GM08714 (cell line): ENCODE measurements at regions not wholly inside any gene's neighbourhood (a gene's known extent, or its start where the extent isn't known, plus 50 kb on each side); places are given as distances from the start of the nearest gene placed in this dataset.
"Not testable (repeated sequence)": the region's sequence is repeated elsewhere in the genome, so short reads cannot be mapped to it uniquely, and the experiment has no call there.

ENCODE experiments used
- H3K4me3 ChIP-seq: fragments of 200-500 bp; sonication (Bioruptor generic); 2 replicates; pipeline ENCODE4 v1.5.1; 2014; ENCODE audit warnings: mild to moderate bottlenecking, low read length, inconsistent platforms
- ZNF274 ChIP-seq: IDR thresholded peaks from 2 replicates; pipeline ENCODE4 v1.6.1; 2012; ENCODE audit warnings: mild to moderate bottlenecking, low read depth, low read length

DNA sequence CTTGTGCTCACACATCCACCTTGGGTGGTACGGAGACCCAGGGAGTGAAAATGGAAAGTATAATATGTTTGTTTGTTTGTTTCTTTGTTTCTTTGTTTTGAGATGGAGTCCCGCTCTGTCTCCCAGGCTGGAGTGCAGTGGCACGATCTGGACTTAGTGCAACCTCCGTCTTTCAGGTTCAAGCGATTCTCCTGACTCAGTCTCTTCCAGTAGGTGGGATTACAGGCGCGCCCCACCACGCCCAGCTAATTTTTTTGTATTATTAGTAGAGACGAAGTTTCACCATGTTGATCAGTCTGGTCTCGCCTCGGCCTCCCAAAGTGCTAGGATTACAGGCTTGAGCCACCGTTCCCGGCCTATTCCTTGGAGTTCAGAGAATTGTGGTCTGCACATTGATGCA lies 115.4 kb downstream of the TRIM27 start:
- TF ChIP-seq ZNF274 = no peak
- no peak overlapping the region for H3K4me3 ChIP-seq

DNA sequence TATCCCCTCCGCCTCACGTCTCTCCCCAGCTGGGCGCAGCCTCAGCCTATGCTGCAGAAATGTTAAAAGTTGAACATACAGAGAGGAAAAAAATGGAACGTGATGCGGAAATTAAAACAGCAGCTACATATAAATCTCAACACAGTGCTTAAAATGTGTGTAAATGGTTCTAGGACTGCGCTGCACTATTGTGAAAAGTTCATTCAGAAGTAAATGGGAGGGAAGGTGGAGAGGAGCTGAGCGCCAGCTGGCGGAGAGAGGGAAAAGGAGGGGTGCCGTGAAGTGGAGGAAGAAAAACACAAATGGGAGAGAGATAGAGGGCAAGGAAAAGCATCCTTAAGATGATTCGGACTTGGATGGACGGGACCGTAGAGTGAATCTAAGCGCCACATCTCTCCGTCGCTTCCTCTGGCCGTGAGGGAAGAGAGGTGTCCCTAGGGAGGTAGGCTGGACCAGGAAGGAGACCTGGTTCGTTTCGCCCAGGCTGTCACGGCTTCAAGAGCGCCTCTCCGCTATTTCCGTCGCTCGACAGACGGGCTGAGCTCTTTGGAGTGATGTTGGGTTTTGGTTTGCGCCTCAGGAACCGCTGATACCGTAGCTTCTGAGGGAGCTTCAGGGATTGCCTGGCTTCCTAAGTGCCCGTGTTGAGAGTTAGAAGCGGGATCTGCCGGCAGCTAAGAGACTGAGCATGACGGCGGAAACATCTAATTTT lies 113.7 kb downstream of the TRIM27 start:
- H3K4me3 ChIP-seq = peak overlapping the region; percentile 37
- TF ChIP-seq ZNF274 = no peak

DNA sequence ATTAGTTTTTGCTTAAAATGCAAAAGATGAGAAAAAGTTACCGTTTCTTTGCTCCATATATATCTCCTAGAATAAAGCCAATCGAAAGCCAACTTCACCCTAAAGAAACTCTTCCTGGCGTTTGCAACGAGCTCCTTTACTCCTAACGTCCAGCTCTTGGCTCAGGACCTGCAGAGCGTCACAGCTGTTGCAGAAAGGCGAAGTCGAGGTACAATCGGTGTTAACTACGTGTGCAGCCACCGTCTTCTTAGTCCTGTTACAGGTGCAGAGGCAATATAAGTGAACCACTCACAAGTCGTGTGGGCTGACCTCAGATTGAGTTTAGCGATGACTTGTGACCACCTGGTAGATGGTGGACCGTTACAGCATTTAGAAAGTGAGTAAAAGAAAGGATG lies 113.1 kb downstream of the TRIM27 start:
- H3K4me3 ChIP-seq = peak overlapping the region; percentile 37
- no peak for TF ChIP-seq ZNF274

DNA sequence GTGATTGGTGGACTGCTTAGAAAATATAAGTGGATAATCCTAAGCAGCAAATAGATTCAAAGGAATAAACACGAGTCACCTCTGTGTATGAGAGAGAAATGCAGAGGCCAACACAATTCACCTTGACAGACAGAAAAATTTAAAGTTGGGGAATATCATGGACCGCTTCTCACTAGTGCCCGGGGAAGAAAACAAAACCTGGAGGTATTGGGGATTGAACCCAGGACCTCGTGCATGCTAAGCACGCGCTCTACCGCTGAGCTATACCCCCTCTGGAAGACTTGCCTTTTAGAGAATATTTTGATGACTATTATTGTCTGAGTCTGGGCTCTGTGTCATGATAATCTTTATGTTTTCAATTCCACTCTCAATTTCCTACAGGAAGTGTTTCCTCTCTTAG lies 111.9 kb downstream of the TRIM27 start:
- no peak overlapping the region for H3K4me3 ChIP-seq
- TF ChIP-seq ZNF274 = no peak

DNA sequence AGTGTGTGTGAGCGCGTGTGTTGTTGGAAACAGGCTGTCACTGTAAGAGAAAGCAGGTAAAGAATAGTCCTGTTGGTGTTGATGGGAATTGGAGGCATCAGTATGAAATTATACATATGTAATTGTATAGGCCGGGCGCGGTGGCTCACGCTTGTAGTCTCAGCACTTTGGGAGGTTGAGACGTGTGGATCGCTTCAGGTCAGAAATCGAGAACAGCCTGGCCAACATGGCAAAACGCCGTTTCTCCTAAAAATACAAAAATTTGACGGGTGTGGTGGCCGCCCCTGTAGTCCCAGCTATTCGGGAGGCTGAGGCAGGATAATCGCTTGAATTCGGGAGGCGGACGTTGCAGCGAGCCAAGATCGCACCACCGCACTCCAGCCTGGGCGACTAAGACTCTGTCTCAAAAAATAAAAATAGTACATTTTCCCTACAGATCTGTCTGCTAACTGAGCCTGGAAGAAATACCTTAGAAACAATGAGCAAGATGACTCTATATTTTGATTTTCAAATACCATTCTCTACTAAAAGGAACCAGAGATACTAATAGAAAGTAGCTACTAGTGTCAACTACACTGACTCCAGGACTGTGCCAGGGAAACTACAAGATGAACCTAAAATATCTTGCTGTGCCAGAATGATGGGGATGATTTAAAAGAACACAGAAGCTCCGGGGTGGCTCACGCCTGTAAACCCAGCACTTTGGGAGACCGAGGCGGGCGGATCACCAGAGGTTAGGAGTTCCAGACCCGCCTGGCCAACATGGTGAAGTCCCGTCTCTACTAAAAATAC lies 110.8 kb downstream of the TRIM27 start:
- TF ChIP-seq ZNF274 = no peak
- H3K4me3 ChIP-seq = no peak overlapping the region

DNA sequence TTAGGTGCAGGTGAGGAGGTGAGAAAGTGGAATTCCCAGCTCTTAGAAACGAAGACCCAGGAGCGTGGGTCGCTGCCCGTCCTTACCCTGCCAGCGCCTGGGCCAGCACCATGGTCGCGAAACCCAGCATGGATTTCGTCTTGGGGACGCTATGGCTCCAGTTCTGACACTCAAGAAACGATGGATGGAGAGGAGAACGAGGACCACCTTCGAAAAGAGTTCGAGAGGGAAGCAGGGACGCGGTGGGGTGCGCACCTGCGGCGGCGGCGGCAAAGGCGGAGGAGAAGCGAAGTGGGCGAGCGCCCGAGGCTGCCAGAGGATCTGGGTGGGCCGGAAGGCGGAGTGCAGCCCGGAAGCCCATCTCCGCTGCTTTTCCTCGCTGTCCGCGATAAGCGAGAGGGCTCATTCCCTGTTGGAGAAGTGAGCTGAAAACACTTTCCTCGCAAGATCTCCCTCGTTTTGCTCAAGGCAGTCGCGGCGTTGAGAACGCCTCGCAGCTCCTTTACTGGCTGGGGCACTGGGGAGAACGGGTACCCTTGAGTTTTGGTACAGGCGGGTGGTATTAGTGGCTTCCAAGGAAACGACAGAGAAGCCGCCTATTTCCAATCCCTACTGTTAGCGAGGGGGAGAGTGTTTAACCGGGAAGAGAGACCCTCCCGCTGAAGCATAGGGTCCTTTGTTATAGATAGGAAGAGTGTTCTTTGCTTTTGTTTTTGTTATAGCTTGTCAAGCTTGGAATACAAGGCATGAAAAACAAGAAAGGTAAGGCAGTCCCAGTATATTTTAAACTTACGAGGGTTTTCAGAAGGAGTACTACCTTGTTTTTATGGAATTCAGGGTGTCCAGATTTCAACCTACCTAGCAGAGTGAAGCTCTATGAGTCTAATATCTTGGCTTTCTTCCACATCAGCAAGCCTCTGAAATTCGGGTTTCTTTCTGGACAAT lies 109.5 kb downstream of the TRIM27 start:
- no peak for TF ChIP-seq ZNF274
- peak overlapping the region; percentile 21 for H3K4me3 ChIP-seq

DNA sequence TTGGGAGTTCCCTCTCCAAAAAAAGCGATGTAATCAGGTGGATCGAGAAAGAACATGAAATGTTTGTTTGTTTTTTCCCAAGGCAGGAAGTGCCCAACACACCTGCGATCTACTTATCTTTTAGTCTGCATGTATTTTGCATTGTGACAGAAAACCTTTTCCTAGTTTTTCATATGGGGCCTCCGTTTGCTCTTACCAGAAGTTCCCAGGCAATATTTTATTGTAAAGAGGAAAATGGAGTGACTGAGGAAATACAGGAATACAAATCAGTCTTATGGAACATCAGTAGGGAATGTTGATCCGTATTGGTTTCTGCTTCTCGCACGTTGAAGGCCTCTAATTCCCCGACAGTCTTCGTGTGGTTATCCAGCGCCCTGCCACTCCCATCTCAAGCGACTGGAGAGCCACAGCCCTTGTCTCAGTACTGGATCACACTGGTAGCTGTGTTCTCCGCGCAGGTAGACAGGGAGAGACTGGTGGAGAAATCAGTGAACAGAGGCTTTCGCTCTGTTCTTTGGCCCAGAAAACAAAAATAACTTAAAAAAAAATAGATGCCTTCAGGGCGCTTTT lies 107.4 kb downstream of the TRIM27 start:
- no peak for TF ChIP-seq ZNF274
- peak overlapping the region; percentile 32; the same call in 1 of the 2 replicates for H3K4me3 ChIP-seq

DNA sequence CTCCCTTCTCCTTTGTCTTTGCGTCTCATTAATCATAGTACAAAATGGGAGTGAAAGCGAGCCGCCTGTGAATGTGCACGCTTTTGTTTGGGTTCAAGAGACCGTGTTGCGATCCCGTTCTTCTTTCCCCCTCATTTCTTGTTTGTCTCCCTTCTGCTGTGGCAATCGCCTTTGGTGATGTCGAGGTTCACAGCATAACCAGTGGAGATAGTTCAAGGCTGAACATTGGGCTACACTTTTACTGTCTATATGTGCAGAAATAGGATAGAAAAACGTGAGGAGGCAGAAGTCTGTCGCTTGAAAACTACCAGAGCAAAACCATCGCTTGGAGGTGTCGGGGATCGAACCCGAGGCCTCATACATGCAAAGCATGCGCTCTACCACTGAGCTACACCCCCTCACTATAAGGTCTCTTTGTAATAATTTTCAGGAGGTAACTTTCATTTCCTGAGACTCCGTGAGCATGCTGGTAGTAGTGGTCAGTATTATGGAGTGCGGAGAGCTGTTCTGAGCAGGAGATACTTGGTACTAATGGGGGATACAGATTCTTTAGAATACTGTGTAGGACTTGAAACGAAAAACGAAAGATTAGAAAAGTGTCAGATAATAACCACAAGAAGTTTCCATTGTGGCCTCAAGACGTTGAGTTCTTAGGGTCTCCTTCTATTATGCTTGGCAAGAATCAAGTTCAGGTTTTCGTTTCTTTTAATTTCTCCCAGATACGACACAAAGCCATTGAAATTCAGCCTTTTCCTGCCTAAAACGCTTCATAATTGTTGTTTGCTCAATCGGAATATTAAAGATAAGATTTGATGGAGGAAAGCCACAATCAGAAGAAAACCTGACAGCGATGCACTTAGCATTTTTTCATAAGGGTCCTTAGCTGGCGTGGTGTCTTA lies 106.6 kb downstream of the TRIM27 start:
- no peak for TF ChIP-seq ZNF274
- H3K4me3 ChIP-seq = peak overlapping the region; percentile 32

DNA sequence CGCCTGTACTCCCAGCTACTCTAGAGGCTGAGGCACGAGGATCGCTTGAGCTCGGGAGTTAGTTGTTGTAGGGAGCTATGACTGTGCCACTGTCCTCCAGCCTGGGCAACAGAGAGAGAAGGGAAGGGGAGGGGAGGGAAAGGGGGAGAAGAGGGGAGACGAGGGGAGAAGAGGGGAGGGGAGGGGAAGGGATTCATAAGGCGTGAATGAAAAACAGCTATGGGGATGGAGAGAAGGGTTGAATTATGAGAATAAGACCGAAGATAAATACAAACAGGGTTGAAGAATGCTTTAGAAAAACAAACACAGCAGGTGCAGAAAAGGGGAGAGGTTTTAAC lies 106.0 kb downstream of the TRIM27 start:
- no peak for TF ChIP-seq ZNF274
- no peak overlapping the region for H3K4me3 ChIP-seq

DNA sequence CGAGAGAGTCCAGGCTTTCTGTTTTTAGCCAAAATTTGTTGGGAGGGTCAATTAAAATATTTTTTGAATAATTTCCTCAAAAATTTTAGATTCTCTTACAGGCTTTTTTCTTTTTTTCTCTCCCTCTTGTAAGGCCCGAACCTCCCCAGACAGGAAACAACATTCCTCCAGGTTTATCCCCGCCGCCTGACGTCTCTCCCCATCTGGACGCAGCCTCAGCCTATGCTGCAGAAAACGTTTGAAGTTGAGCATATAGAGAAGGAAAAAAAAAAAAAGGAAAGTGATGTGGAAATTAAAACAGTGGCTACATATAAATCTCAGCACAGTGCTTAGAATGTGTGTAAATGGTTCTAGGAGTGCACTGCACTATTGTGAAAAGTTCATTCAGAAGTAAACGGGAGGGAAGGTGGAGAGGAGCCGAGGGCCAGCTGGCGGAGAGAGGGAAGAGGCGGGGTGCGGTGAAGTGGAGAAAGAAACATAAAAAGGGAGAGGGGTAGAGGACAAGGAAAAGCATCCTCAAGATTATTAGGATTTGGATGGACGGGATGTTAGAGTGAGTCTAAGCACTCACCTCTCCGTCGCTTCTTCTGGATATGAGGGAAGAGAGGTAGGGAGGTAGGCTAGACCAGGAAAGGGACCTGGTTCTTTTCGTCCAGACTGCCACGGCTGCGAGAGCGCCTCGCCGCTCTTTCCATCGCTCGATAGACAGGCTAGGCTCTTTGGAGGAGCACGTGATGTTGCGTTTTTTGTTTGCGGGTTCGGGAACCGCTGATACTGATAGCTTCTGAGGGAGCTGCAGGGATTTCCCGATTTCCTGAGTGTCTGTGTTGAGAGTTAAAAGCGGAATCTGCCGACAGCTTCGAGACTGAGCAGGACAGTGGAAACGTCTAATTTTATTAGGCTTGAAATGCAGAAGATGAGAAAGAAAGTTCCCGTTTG lies 98.7 kb downstream of the TRIM27 start:
- no peak for TF ChIP-seq ZNF274
- no peak overlapping the region for H3K4me3 ChIP-seq

DNA sequence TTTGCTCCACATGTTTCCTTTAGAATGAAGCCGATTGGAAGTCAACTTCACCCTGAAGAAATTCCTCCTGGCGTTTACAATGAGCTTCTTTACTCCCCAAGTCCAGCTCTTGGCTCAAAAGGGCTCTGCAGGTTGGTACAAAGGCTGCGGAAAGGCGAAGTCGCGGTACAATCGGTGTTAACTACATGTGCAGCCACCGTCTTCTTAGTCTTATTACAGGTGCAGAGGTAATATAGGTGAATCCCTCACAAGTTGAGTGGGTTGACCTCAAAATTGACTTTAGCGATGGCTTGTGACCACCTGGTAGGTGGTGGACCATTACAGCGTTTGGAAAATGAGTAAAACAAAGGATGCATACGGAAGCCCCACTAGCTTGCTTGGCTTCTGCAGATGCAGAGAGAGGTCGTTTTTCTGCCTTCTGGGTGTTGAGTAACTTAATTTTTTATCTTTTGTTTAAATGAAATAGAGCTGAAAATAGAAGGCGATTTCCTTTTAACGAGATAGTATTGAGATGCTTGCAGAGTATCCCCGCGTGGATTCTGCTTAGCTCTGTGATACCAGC lies 98.0 kb downstream of the TRIM27 start:
- no peak for TF ChIP-seq ZNF274
- no peak overlapping the region for H3K4me3 ChIP-seq

DNA sequence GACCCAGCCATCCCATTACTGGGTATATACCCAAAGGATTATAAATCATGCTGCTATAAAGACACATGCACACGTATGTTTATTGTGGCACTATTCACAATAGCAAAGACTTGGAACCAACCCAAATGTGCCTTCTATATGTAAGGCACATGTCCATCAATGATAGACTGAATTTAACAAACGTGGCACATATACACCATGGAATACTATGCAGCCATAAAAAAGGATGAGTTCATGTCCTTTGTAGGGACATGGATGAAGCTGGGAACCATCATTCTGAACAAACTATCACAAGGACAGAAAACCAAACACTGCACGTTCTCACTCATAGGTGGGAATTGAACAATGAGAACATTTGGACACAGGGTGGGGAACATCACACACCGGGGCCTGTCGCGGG lies 92.1 kb downstream of the TRIM27 start:
- H3K4me3 ChIP-seq = not testable (repeated sequence)

DNA sequence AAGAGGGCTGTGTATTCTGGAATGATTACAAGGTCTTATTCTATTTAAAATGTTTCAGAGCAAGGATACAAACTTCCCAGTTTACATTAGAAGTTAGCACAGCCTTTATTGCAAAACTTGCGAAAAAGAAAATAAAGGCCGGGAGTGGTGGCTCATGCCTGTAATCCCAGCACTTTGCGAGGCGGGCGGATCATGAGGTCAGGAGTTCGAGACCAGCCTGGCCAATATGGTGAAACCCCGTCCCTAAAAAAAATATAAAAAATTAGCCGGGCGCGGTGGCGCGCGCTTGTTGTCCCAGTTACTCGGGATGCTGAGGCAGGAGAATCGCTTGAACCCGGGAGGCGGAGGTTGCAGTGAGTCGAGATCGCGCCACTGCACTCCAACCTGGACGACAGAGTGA lies 87.1 kb downstream of the TRIM27 start:
- not testable (repeated sequence) for H3K4me3 ChIP-seq
